Neuronal stem cell (in vitro differentiated cells): ENCODE measurements at regions not wholly inside any gene's neighbourhood (a gene's known extent, or its start where the extent isn't known, plus 50 kb on each side); places are given as distances from the start of the nearest gene placed in this dataset.

Experiments
- DNase-seq: peaks from one replicate; pipeline ENCODE4 v3.0.0-alpha.2; 2013; ENCODE audit warnings: low spot score
- H2AFZ ChIP-seq: one replicate; pipeline ENCODE4 v1.6.1; 2013; ENCODE audit warnings: mild to moderate bottlenecking, low read length, inconsistent platforms
- H2AK5ac ChIP-seq: 2 replicates; pipeline ENCODE4 v1.6.1; 2013; ENCODE audit warnings: low read depth, mild to moderate bottlenecking, inconsistent platforms, low read length, moderate library complexity, mixed read lengths
- H2BK120ac ChIP-seq: 2 replicates; pipeline ENCODE4 v1.6.1; 2013; ENCODE audit warnings: low read depth, mild to moderate bottlenecking, inconsistent platforms, low read length, moderate library complexity, mixed read lengths
- H2BK12ac ChIP-seq: one replicate; pipeline ENCODE4 v1.6.1; 2013; ENCODE audit warnings: low read length, inconsistent platforms
- H2BK15ac ChIP-seq: 2 replicates; pipeline ENCODE4 v1.6.1; 2013; ENCODE audit warnings: mild to moderate bottlenecking, low read length, inconsistent platforms, mixed read lengths
- H2BK5ac ChIP-seq: one replicate; pipeline ENCODE4 v1.6.1; 2013; ENCODE audit warnings: inconsistent platforms, mild to moderate bottlenecking, low read length, moderate library complexity
- H3K14ac ChIP-seq: one replicate; pipeline ENCODE4 v1.6.1; 2013; ENCODE audit warnings: low read length, inconsistent platforms
- H3K18ac ChIP-seq: 2 replicates; pipeline ENCODE4 v1.6.1; 2013; ENCODE audit warnings: low read length, inconsistent platforms
- H3K23ac ChIP-seq: 2 replicates; pipeline ENCODE4 v1.6.1; 2013; ENCODE audit warnings: low read depth, mild to moderate bottlenecking, mixed read lengths, low read length, inconsistent platforms; ENCODE audit not compliant: poor library complexity
- H3K27ac ChIP-seq: replicated peaks from 3 replicates; pipeline ENCODE4 v1.5.1; 2013; ENCODE audit warnings: low read length, inconsistent platforms
- H3K27me3 ChIP-seq, 3 experiments: 2 replicates each; pipeline ENCODE4 v1.6.1; 2013; ENCODE audit warnings: low read length in 3 of 3, mild to moderate bottlenecking in 2 of 3, inconsistent platforms in 1 of 3, low read depth in 1 of 3, mixed read lengths in 1 of 3, moderate library complexity in 1 of 3; ENCODE audit not compliant: control insufficient read depth in 3 of 3, insufficient read depth in 3 of 3
- H3K36me3 ChIP-seq, 2 donors: replicated peaks in 1 of 2; 2 replicates each; pipeline ENCODE4 v1.6.1; 2013; ENCODE audit warnings: low read length in 2 of 2; ENCODE audit not compliant: control insufficient read depth in 2 of 2, insufficient read depth in 2 of 2
- H3K4ac ChIP-seq: 2 replicates; pipeline ENCODE4 v1.6.1; 2013; ENCODE audit warnings: inconsistent platforms, mild to moderate bottlenecking, low read length, moderate library complexity
- H3K4me1 ChIP-seq, 2 donors: 1 replicate in 1 of 2; 2 replicates in 1 of 2; pipeline ENCODE4 v1.6.1; 2013; ENCODE audit warnings: low read length in 2 of 2, low read depth in 1 of 2; ENCODE audit not compliant: control insufficient read depth in 2 of 2, insufficient read depth in 1 of 2
- H3K4me2 ChIP-seq: one replicate; pipeline ENCODE4 v1.6.1; 2013; ENCODE audit warnings: mild to moderate bottlenecking, low read length, inconsistent platforms; ENCODE audit not compliant: insufficient read depth, poor library complexity, severe bottlenecking
- H3K4me3 ChIP-seq, 2 donors: 2 replicates each; pipeline ENCODE4 v1.5.1; 2013; ENCODE audit warnings: low read length in 2 of 2, mild to moderate bottlenecking in 2 of 2, inconsistent platforms in 1 of 2, moderate library complexity in 1 of 2
- H3K79me1 ChIP-seq: one replicate; pipeline ENCODE4 v1.6.1; 2013; ENCODE audit warnings: low read depth, mild to moderate bottlenecking, inconsistent platforms, low read length, moderate library complexity
- H3K9ac ChIP-seq: one replicate; pipeline ENCODE4 v1.6.1; 2013; ENCODE audit warnings: mild to moderate bottlenecking, low read depth, low read length, inconsistent platforms; ENCODE audit not compliant: poor library complexity
- H3K9me3 ChIP-seq, 2 donors: replicated peaks in 1 of 2; 2 replicates each; pipeline versions ENCODE3 to v1.6.1; 2013; ENCODE audit warnings: low read length in 2 of 2, mild to moderate bottlenecking in 2 of 2, inconsistent platforms in 1 of 2, low read depth in 1 of 2, mixed read lengths in 1 of 2, moderate library complexity in 1 of 2; ENCODE audit not compliant: control insufficient read depth in 2 of 2, insufficient read depth in 1 of 2
- H4K8ac ChIP-seq: one replicate; pipeline ENCODE4 v1.6.1; 2013; ENCODE audit warnings: low read depth, mild to moderate bottlenecking, inconsistent platforms, low read length, moderate library complexity
- H4K91ac ChIP-seq: one replicate; pipeline ENCODE4 v1.6.1; 2013; ENCODE audit warnings: low read length, low read depth, mild to moderate bottlenecking, inconsistent platforms; ENCODE audit not compliant: poor library complexity
- WGBS, 2 donors: extraction: QIAGEN DNeasy Blood & Tissue Kit; methylation state at CpG; one replicate each; pipeline ENCODE4 v1.1.7; 2013; ENCODE audit warnings: missing lambda C conversion rate in 2 of 2, mixed read lengths in 1 of 2; ENCODE audit not compliant: insufficient read length in 2 of 2, insufficient replicate concordance in 1 of 2; ENCODE audit errors: extremely low coverage in 2 of 2; 5-methylcytosine and 5-hydroxymethylcytosine counted together

- no peak for DNase-seq
- no peak overlapping the region for H3K14ac ChIP-seq
- no peak overlapping the region for H3K4me2 ChIP-seq
- no peak overlapping the region for H2BK5ac ChIP-seq
- no peak overlapping the region for H3K23ac ChIP-seq
- WGBS, 2 donors = no CpG with 5 or more reads among the region's 2 CpGs
- no peak overlapping the region for H4K8ac ChIP-seq
- peaks cover 0 to 12% of the 10 kb centered on the region in 2 donors for H3K9me3 ChIP-seq
- no peak overlapping the region for H4K91ac ChIP-seq
- no peak overlapping the region for H2AK5ac ChIP-seq
- H3K4me1 ChIP-seq = peaks cover 0 to 5% of the 10 kb centered on the region in 2 donors
- no peak overlapping the region for H3K27ac ChIP-seq
- H2BK15ac ChIP-seq = no peak overlapping the region
- no peak overlapping the region for H2BK120ac ChIP-seq
- H3K4me3 ChIP-seq = no peak overlapping the region
- no peaks in the 10 kb centered on the region for H3K27me3 ChIP-seq
- H3K79me1 ChIP-seq = no peaks in the 10 kb centered on the region
- no peak overlapping the region for H3K18ac ChIP-seq
- H3K9ac ChIP-seq = no peak overlapping the region
- H2AFZ ChIP-seq = no peak overlapping the region
- H3K36me3 ChIP-seq = no peaks in the 10 kb centered on the region
- H2BK12ac ChIP-seq = no peak overlapping the region
- no peak overlapping the region for H3K4ac ChIP-seq
Observed at GRCh38 chr13:100798739-100799361, 124.3 kb upstream of the TMTC4 start.

GRCh38 chr13:100797921-100798320, 123.3 kb upstream of the TMTC4 start:
- H2AK5ac ChIP-seq = no peak overlapping the region
- H3K79me1 ChIP-seq = no peaks in the 10 kb centered on the region
- no peak overlapping the region for H3K27ac ChIP-seq
- peaks cover 0 to 12% of the 10 kb centered on the region in 2 donors for H3K9me3 ChIP-seq
- no peak for DNase-seq
- no peak overlapping the region for H3K23ac ChIP-seq
- H2BK5ac ChIP-seq = no peak overlapping the region
- no peak overlapping the region for H3K4ac ChIP-seq
- no peak overlapping the region for H4K8ac ChIP-seq
- no peak overlapping the region for H3K9ac ChIP-seq
- no peak overlapping the region for H3K4me2 ChIP-seq
- no peaks in the 10 kb centered on the region for H3K36me3 ChIP-seq
- no peak overlapping the region for H3K4me3 ChIP-seq
- H2BK15ac ChIP-seq = no peak overlapping the region
- no peak overlapping the region for H2BK120ac ChIP-seq
- H2BK12ac ChIP-seq = no peak overlapping the region
- H4K91ac ChIP-seq = no peak overlapping the region
- H3K14ac ChIP-seq = no peak overlapping the region
- no peaks in the 10 kb centered on the region for H3K27me3 ChIP-seq
- no peak overlapping the region for H2AFZ ChIP-seq
- WGBS, 2 donors = no CpG with 5 or more reads among the region's 2 CpGs
- no peak overlapping the region for H3K18ac ChIP-seq
- H3K4me1 ChIP-seq = peaks cover 0 to 5% of the 10 kb centered on the region in 2 donors

GRCh38 chr13:100796463-100796862, 121.9 kb upstream of the TMTC4 start:
- peaks cover 0 to 3% of the 10 kb centered on the region in 2 donors for H3K4me1 ChIP-seq
- DNase-seq = no peak
- H4K8ac ChIP-seq = no peak overlapping the region
- no peaks in the 10 kb centered on the region for H3K27me3 ChIP-seq
- H3K9me3 ChIP-seq = peaks cover 0 to 14% of the 10 kb centered on the region in 2 donors
- no CpG with 5 or more reads among the region's 2 CpGs for WGBS, 2 donors
- no peak overlapping the region for H3K4me2 ChIP-seq
- H3K4me3 ChIP-seq = no peak overlapping the region
- no peak overlapping the region for H2BK120ac ChIP-seq
- H3K23ac ChIP-seq = no peak overlapping the region
- H3K9ac ChIP-seq = no peak overlapping the region
- H3K14ac ChIP-seq = no peak overlapping the region
- H2AK5ac ChIP-seq = no peak overlapping the region
- H2BK15ac ChIP-seq = no peak overlapping the region
- no peaks in the 10 kb centered on the region for H3K36me3 ChIP-seq
- H3K18ac ChIP-seq = no peak overlapping the region
- no peaks in the 10 kb centered on the region for H3K79me1 ChIP-seq
- no peak overlapping the region for H2BK5ac ChIP-seq
- no peak overlapping the region for H2AFZ ChIP-seq
- H4K91ac ChIP-seq = no peak overlapping the region
- H3K4ac ChIP-seq = no peak overlapping the region
- no peak overlapping the region for H2BK12ac ChIP-seq
- no peak overlapping the region for H3K27ac ChIP-seq

- peaks cover 0 to 14% of the 10 kb centered on the region in 2 donors for H3K9me3 ChIP-seq
Observed at GRCh38 chr13:100794575-100794974, 120.0 kb upstream of the TMTC4 start.

More at GRCh38 chr13:100794575-100794974, 120.0 kb upstream of the TMTC4 start:
- no peak overlapping the region for H2BK15ac ChIP-seq
- no peak overlapping the region for H2AK5ac ChIP-seq
- no peak overlapping the region for H2AFZ ChIP-seq
- H3K27ac ChIP-seq = no peak overlapping the region
- H3K4me1 ChIP-seq = peaks cover 6 to 7% of the 10 kb centered on the region in 2 donors
- no peak overlapping the region for H3K18ac ChIP-seq
- DNase-seq = no peak
- H3K36me3 ChIP-seq = no peaks in the 10 kb centered on the region
- no peaks in the 10 kb centered on the region for H3K27me3 ChIP-seq
- H3K79me1 ChIP-seq = no peaks in the 10 kb centered on the region
- no peak overlapping the region for H3K23ac ChIP-seq
- H3K4ac ChIP-seq = no peak overlapping the region
- no peak overlapping the region for H3K4me3 ChIP-seq
- H2BK120ac ChIP-seq = no peak overlapping the region
- H3K9ac ChIP-seq = no peak overlapping the region
- H2BK5ac ChIP-seq = no peak overlapping the region
- H4K8ac ChIP-seq = no peak overlapping the region
- no CpG with 5 or more reads among the region's 3 CpGs for WGBS, 2 donors
- H3K4me2 ChIP-seq = no peak overlapping the region
- no peak overlapping the region for H3K14ac ChIP-seq
- no peak overlapping the region for H2BK12ac ChIP-seq
- H4K91ac ChIP-seq = no peak overlapping the region
